ENCODE measurements at regions not wholly inside any gene's neighbourhood (a gene's known extent, or its start where the extent isn't known, plus 50 kb on each side); places are given as distances from the start of the nearest gene placed in this dataset.

GRCh38 chr3:81279481-81280379 is 481.7 kb downstream of the GBE1 start:
- H3K4me3 ChIP-seq: no peak overlapping the region
- TF ChIP-seq POLR2A (IDR thresholded peaks at IDR 0.05) (no peak), CTCF (IDR thresholded peaks at IDR 0.05) (no peak)
- H3K36me3 ChIP-seq (replicated peaks in 1 of 2; ENCODE audit: insufficient read depth in 1 of 2, low read depth in 2 of 2): no peaks in the 10 kb centered on the region
- intact Hi-C loops (cut with DNase I): no loop called here
- no peaks in the 10 kb centered on the region for H3K9me3 ChIP-seq
- no peaks in the 10 kb centered on the region for H3K4me1 ChIP-seq
- H3K27ac ChIP-seq: no peak overlapping the region
- DNase-seq: no peak
- ATAC-seq: no peak
- 18 to 24% methylated on average over 4 of the region's 4 CpGs for WGBS, 2 donors
- H3K27me3 ChIP-seq: no peaks in the 10 kb centered on the region

GRCh38 chr3:81277853-81278252 is 483.6 kb downstream of the GBE1 start:
- Histone ChIP-seq H3K9me3 (no peaks in the 10 kb centered on the region), H3K27ac (no peak overlapping the region), H3K27me3 (no peaks in the 10 kb centered on the region), H3K4me3 (no peak overlapping the region), H3K4me1 (no peaks in the 10 kb centered on the region), H3K36me3 (replicated peaks in 1 of 2; ENCODE audit: insufficient read depth in 1 of 2, low read depth in 2 of 2) (no peaks in the 10 kb centered on the region)
- intact Hi-C loops (cut with DNase I): no loop called here
- no peak for TF ChIP-seq CTCF (IDR thresholded peaks at IDR 0.05)
- no peak for TF ChIP-seq POLR2A (IDR thresholded peaks at IDR 0.05)
- no peak for DNase-seq
- no peak for ATAC-seq

GRCh38 chr3:81274671-81275070 is 486.8 kb downstream of the GBE1 start:
- TF ChIP-seq CTCF (IDR thresholded peaks at IDR 0.05): no peak
- TF ChIP-seq POLR2A (IDR thresholded peaks at IDR 0.05): no peak
- no peaks in the 10 kb centered on the region for H3K36me3 ChIP-seq (replicated peaks in 1 of 2; ENCODE audit: insufficient read depth in 1 of 2, low read depth in 2 of 2)
- ATAC-seq (no peak), DNase-seq (no peak)
- WGBS, 2 donors: 67 to 74% methylated on average over 2 of the region's 2 CpGs
- H3K4me3 ChIP-seq: no peak overlapping the region
- no peak overlapping the region for H3K27ac ChIP-seq
- no peaks in the 10 kb centered on the region for H3K27me3 ChIP-seq
- no peaks in the 10 kb centered on the region for H3K4me1 ChIP-seq
- intact Hi-C loops (cut with DNase I): no loop called here
- H3K9me3 ChIP-seq: no peaks in the 10 kb centered on the region

- 22 to 28% methylated on average over 3 of the region's 3 CpGs for WGBS, 2 donors
- intact Hi-C loops (cut with DNase I): no loop called here
These were observed 490.7 kb downstream of the GBE1 start for GRCh38 chr3:81270603-81271379.

More at GRCh38 chr3:81270603-81271379, 490.7 kb downstream of the GBE1 start:
- TF ChIP-seq POLR2A (IDR thresholded peaks at IDR 0.05) (no peak), CTCF (IDR thresholded peaks at IDR 0.05) (no peak)
- Histone ChIP-seq H3K4me1 (no peaks in the 10 kb centered on the region), H3K9me3 (no peaks in the 10 kb centered on the region), H3K27ac (no peak overlapping the region), H3K4me3 (no peak overlapping the region), H3K27me3 (no peaks in the 10 kb centered on the region), H3K36me3 (replicated peaks in 1 of 2; ENCODE audit: insufficient read depth in 1 of 2, low read depth in 2 of 2) (no peaks in the 10 kb centered on the region)
- ATAC-seq: no peak
- DNase-seq: no peak
